AG10803 (cell line): ENCODE measurements at regions not wholly inside any gene's neighbourhood (a gene's known extent, or its start where the extent isn't known, plus 50 kb on each side); places are given as distances from the start of the nearest gene placed in this dataset.

Source experiments
- DNase-seq: peaks from one replicate; pipeline ENCODE4 v3.0.0; 2010; ENCODE audit warnings: low read depth
- H3K4me3 ChIP-seq: 2 replicates; pipeline ENCODE4 v1.5.1; 2011; ENCODE audit warnings: mild to moderate bottlenecking, low read length, control low read depth
- CTCF ChIP-seq: conservative IDR thresholded peaks from 2 replicates; pipeline ENCODE4 v1.5.1; 2011; ENCODE audit warnings: mild to moderate bottlenecking, low read length, control low read depth, inconsistent platforms

DNA sequence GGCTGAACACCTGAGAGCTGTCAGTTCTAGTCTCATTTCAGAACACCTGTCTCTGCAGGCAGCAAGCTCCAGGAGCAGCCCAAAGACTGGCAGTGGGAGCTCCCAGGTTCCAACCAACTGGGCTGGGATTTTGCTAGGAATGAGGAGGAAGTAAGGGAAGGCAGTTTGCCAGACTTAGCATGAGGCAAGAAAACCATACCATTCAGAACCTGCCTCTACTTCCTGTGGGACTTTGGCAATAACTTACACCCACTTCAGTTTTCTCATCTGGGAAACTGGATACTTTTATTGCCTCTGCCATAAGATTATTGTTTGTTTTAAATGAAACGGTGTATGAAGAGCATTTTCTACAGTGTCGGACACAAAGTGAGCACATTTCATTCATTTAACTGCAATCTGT, 363.7 kb upstream of the ISX start:
- no peak overlapping the region for H3K4me3 ChIP-seq
- TF ChIP-seq CTCF, result no peak
- DNase-seq, result no peak

DNA sequence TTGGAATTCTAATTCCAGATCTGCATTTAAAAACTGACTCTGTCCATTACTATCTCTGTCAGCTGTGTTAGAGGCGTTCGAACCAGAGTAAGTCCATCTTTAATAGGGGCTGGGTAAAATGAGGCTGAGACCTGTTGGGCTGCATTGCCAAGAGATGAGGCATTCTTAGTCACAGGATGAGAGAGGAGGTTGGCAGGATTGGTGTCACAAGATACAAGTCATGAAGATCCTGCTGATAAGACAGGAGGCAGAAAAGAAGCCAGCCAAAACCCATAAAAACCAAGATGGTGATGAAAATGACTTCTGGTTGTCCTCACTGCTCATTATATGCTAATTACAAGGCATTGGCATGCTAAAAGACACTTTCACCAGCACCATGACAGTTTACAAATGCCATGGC, 356.3 kb upstream of the ISX start:
- DNase-seq, result no peak
- no peak overlapping the region for H3K4me3 ChIP-seq
- TF ChIP-seq CTCF, result no peak

GRCh38 chr22:34722901-34723300, 343.1 kb upstream of the ISX start:
- DNase-seq, result no peak
- TF ChIP-seq CTCF, result no peak
- no peak overlapping the region for H3K4me3 ChIP-seq

DNA sequence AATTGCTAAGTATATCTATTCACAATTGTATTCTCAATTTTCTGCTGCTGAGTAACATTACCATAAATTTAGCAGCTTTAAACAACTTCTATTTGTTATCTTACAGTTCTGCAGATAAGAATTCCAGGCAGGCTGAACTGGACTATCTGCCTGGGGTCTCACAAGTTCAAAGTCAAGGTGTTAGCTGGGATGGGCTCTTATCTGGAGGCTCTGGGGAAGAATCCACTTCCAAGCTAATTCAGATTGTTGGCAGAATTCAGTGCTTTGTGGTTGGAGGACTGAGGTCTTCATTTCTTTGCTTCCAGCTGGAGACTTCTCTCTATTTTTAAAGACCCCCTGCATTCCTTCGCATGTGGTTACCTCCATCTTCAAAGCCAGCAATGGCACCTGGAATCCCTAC, 329.9 kb upstream of the ISX start:
- no peak for DNase-seq
- no peak overlapping the region for H3K4me3 ChIP-seq
- TF ChIP-seq CTCF, result no peak

DNA sequence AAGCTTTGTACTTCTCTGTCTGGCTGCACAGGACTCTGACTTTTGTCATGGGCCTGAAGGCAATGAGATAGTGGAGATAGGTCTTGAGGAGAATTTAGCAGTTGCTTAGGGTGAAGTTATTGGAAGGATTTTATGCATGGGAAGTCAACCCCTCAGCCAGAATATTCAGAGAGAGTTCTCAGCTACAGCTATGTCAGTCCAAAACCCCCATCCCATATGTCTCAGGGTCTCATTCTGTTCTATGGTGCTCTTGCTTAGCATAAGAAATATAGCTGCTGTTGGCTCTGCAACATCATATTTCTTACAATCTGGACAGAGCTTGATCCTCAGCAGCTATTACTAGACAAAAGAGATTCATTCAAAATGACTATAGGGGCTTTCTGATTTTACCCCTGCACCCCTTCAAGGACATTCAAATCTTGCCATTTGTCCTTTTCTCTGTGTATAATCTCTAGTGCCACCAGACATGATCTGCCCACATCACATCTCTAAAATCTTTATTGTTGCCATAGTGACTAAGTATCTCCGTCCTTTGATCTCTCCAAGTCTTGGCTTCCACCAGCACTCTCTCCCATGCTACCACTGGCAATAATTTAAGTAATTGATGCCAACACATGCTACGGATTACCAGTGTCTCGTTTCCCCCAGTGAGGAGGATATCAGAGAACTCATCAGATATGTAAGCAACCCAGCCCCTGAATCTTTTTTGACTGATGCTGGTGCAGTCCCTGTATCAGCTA, 327.1 kb upstream of the ISX start:
- H3K4me3 ChIP-seq, result no peak overlapping the region
- no peak for TF ChIP-seq CTCF
- no peak for DNase-seq

GRCh38 chr22:34743110-34743751, 322.7 kb upstream of the ISX start:
- no peak for DNase-seq
- TF ChIP-seq CTCF, result no peak
- no peak overlapping the region for H3K4me3 ChIP-seq
